H9 (cell line): ENCODE measurements at regions not wholly inside any gene's neighbourhood (a gene's known extent, or its start where the extent isn't known, plus 50 kb on each side); places are given as distances from the start of the nearest gene placed in this dataset.
A peak's percentile ranks its signal among the peaks of the same experiment; 100 is the strongest.

Experiments used
- DNase-seq: peaks from one replicate; pipeline ENCODE4 v3.0.0-alpha.2; 2017
- H2AFZ ChIP-seq: one replicate; pipeline ENCODE4 v1.6.1; 2013; ENCODE audit warnings: mild to moderate bottlenecking, low read length, control low read depth, moderate library complexity
- H2AK5ac ChIP-seq: 2 replicates; pipeline ENCODE4 v1.6.1; 2013; ENCODE audit warnings: low read length, control low read depth, mixed read lengths; ENCODE audit not compliant: insufficient read length
- H2BK120ac ChIP-seq: one replicate; pipeline ENCODE4 v1.6.1; 2013; ENCODE audit warnings: low read depth, mild to moderate bottlenecking, low read length, control low read depth, inconsistent platforms; ENCODE audit not compliant: poor library complexity, severe bottlenecking
- H2BK12ac ChIP-seq: 2 replicates; pipeline ENCODE4 v1.6.1; 2013; ENCODE audit warnings: low read length, control low read depth, mixed read lengths, low read depth; ENCODE audit not compliant: insufficient read length
- H2BK15ac ChIP-seq: 2 replicates; pipeline ENCODE4 v1.6.1; 2013; ENCODE audit warnings: low read depth, low read length, control low read depth
- H2BK20ac ChIP-seq: one replicate; pipeline ENCODE4 v1.6.1; 2013; ENCODE audit warnings: low read depth, mild to moderate bottlenecking, low read length, control low read depth, inconsistent platforms; ENCODE audit not compliant: poor library complexity, severe bottlenecking
- H2BK5ac ChIP-seq: 2 replicates; pipeline ENCODE4 v1.6.1; 2013; ENCODE audit warnings: low read length, control low read depth, mixed read lengths; ENCODE audit not compliant: insufficient read length
- H3K14ac ChIP-seq: 2 replicates; pipeline ENCODE4 v1.6.1; 2013; ENCODE audit warnings: low read length, control low read depth; ENCODE audit not compliant: insufficient read depth
- H3K18ac ChIP-seq: 2 replicates; pipeline ENCODE4 v1.6.1; 2013; ENCODE audit warnings: low read depth, mild to moderate bottlenecking, mixed read lengths, low read length, control low read depth; ENCODE audit not compliant: insufficient read length
- H3K23ac ChIP-seq: 2 replicates; pipeline ENCODE4 v1.6.1; 2013; ENCODE audit warnings: low read length, control low read depth, mixed read lengths, low read depth; ENCODE audit not compliant: insufficient read length
- H3K23me2 ChIP-seq: 2 replicates; pipeline ENCODE4 v1.6.1; 2013; ENCODE audit warnings: low read depth, mild to moderate bottlenecking, mixed read lengths, low read length, control low read depth; ENCODE audit not compliant: insufficient read length, poor library complexity, severe bottlenecking
- H3K27ac ChIP-seq: 2 replicates; pipeline ENCODE4 v1.5.1; 2013; ENCODE audit warnings: low read length, control low read depth, mixed read lengths, low read depth; ENCODE audit not compliant: insufficient read length
- H3K27me3 ChIP-seq: 2 replicates; pipeline ENCODE4 v1.6.1; 2013; ENCODE audit warnings: low read length, control low read depth, inconsistent platforms; ENCODE audit not compliant: insufficient read depth
- H3K4ac ChIP-seq: 2 replicates; pipeline ENCODE4 v1.6.1; 2013; ENCODE audit warnings: low read depth, mild to moderate bottlenecking, control low read depth, inconsistent platforms, low read length, moderate library complexity
- H3K4me1 ChIP-seq: 2 replicates; pipeline ENCODE4 v1.6.1; 2013; ENCODE audit warnings: low read length, control low read depth, inconsistent platforms; ENCODE audit not compliant: insufficient read depth
- H3K4me2 ChIP-seq: 2 replicates; pipeline ENCODE4 v1.6.1; 2013; ENCODE audit warnings: low read length, control low read depth, mixed read lengths; ENCODE audit not compliant: insufficient read length, insufficient read depth
- H3K56ac ChIP-seq: 2 replicates; pipeline ENCODE4 v1.6.1; 2013; ENCODE audit warnings: low read depth, mild to moderate bottlenecking, mixed read lengths, low read length, control low read depth; ENCODE audit not compliant: insufficient read length
- H3K79me1 ChIP-seq: 2 replicates; pipeline ENCODE4 v1.6.1; 2013; ENCODE audit warnings: low read depth, mild to moderate bottlenecking, moderate library complexity, low read length, control low read depth, inconsistent platforms; ENCODE audit not compliant: insufficient read depth, poor library complexity, severe bottlenecking
- H3K79me2 ChIP-seq: 2 replicates; pipeline ENCODE4 v1.6.1; 2013; ENCODE audit warnings: low read length, control low read depth, inconsistent platforms; ENCODE audit not compliant: insufficient read depth
- H3K9ac ChIP-seq: 2 replicates; pipeline ENCODE4 v1.6.1; 2013; ENCODE audit warnings: low read length, control low read depth, mixed read lengths; ENCODE audit not compliant: insufficient read length; ENCODE audit errors: extremely low read depth
- H3K9me3 ChIP-seq: one replicate; pipeline ENCODE4 v1.6.1; 2013; ENCODE audit warnings: low read depth, low read length, inconsistent platforms; ENCODE audit not compliant: control insufficient read depth
- H3T11ph ChIP-seq: one replicate; pipeline ENCODE4 v1.6.1; 2013; ENCODE audit warnings: mild to moderate bottlenecking, low read length, control low read depth, inconsistent platforms
- H4K20me1 ChIP-seq: one replicate; pipeline ENCODE4 v1.6.1; 2013; ENCODE audit not compliant: control insufficient read depth, insufficient read length, insufficient read depth
- H4K5ac ChIP-seq: 2 replicates; pipeline ENCODE4 v1.6.1; 2013; ENCODE audit warnings: low read depth, mild to moderate bottlenecking, mixed read lengths, low read length, control low read depth; ENCODE audit not compliant: insufficient read length
- H4K8ac ChIP-seq: replicated peaks from 2 replicates; pipeline ENCODE4 v1.6.1; 2013; ENCODE audit warnings: low read length, control low read depth, mixed read lengths, low read depth; ENCODE audit not compliant: insufficient read length
- H4K91ac ChIP-seq: 2 replicates; pipeline ENCODE4 v1.6.1; 2013; ENCODE audit warnings: low read depth, mild to moderate bottlenecking, moderate library complexity, mixed read lengths, low read length, control low read depth; ENCODE audit not compliant: insufficient read length
- H3K27ac Mint-ChIP-seq, 3 experiments: 2 replicates in 2 of 3; 3 replicates in 1 of 3; pipeline ENCODE4 v1.8.0; 2020 to 2021; ENCODE audit warnings: mixed read lengths in 3 of 3, mild to moderate bottlenecking in 1 of 3, moderate library complexity in 1 of 3
- H3K27me3 Mint-ChIP-seq: 2 replicates; pipeline ENCODE4 v1.8.0; 2021; ENCODE audit warnings: low read depth, mild to moderate bottlenecking, moderate library complexity, mixed read lengths
- H3K36me3 Mint-ChIP-seq, 3 experiments: 2 replicates in 2 of 3; 3 replicates in 1 of 3; pipeline ENCODE4 v1.8.0; 2020 to 2021; ENCODE audit warnings: low read depth in 3 of 3, mixed read lengths in 3 of 3; ENCODE audit not compliant: insufficient read depth in 1 of 3
- H3K4me1 Mint-ChIP-seq, 2 experiments: 2 replicates each; pipeline ENCODE4 v1.8.0; 2020; ENCODE audit warnings: mixed read lengths in 2 of 2
- H3K4me3 Mint-ChIP-seq, 2 experiments: 2 replicates in 1 of 2; 3 replicates in 1 of 2; pipeline ENCODE4 v1.8.0; 2020 to 2021; ENCODE audit warnings: mild to moderate bottlenecking in 2 of 2, mixed read lengths in 2 of 2, moderate library complexity in 1 of 2
- H3K9me3 Mint-ChIP-seq, 2 experiments: 2 replicates in 1 of 2; 3 replicates in 1 of 2; pipeline ENCODE4 v1.8.0; 2020; ENCODE audit warnings: mild to moderate bottlenecking in 2 of 2, mixed read lengths in 2 of 2, moderate library complexity in 1 of 2
- CTCF ChIP-seq: fragments of 200-600 bp; sonication (generic); conservative IDR thresholded peaks from 3 replicates; pipeline ENCODE4 v1.8.0; 2021; ENCODE audit warnings: antibody characterized with exemption, mild to moderate bottlenecking
- WGBS: extraction: QIAGEN DNeasy Blood & Tissue Kit; methylation state at CpG from one replicate; pipeline ENCODE4 v1.1.7; 2013; ENCODE audit warnings: missing lambda C conversion rate, low lambda C conversion rate, mixed read lengths; ENCODE audit not compliant: insufficient read length; ENCODE audit errors: extremely low coverage; 5-methylcytosine and 5-hydroxymethylcytosine counted together

GRCh38 chrX:23228454-23228853 lies 106.2 kb upstream of the PTCHD1 start:
- H3K27ac Mint-ChIP-seq, result peak overlapping the region in 1 of 3 experiments; percentile 62; a peak in 2 of 7 replicates
- H3K56ac ChIP-seq, result no peak overlapping the region
- H3K27me3 ChIP-seq, result no peaks in the 10 kb centered on the region
- H3K36me3 Mint-ChIP-seq, result no peaks in the 10 kb centered on the region
- no peaks in the 10 kb centered on the region for H3K4me1 ChIP-seq
- no peak overlapping the region for H2BK15ac ChIP-seq
- DNase-seq, result no peak
- H3K4me1 Mint-ChIP-seq, result peaks cover 26 to 27% of the 10 kb centered on the region in 2 experiments
- H4K20me1 ChIP-seq, result no peaks in the 10 kb centered on the region
- H3K4me3 Mint-ChIP-seq, result no peak overlapping the region
- H3K23ac ChIP-seq, result no peak overlapping the region
- no peak overlapping the region for H2AFZ ChIP-seq
- H2BK120ac ChIP-seq, result no peak overlapping the region
- H3K27ac ChIP-seq, result no peak overlapping the region
- H3K4me2 ChIP-seq, result no peak overlapping the region
- H3K79me2 ChIP-seq, result no peaks in the 10 kb centered on the region
- H4K5ac ChIP-seq, result no peak overlapping the region
- no peaks in the 10 kb centered on the region for H3K9me3 ChIP-seq
- H2BK20ac ChIP-seq, result no peak overlapping the region
- no peak for TF ChIP-seq CTCF
- no peak overlapping the region for H2BK12ac ChIP-seq
- no peak overlapping the region for H3K9ac ChIP-seq
- WGBS, result no CpG with 5 or more reads among the region's 3 CpGs
- H3K18ac ChIP-seq, result no peak overlapping the region
- H3T11ph ChIP-seq, result no peak overlapping the region
- H3K79me1 ChIP-seq, result no peaks in the 10 kb centered on the region
- no peak overlapping the region for H3K14ac ChIP-seq
- H4K8ac ChIP-seq, result no peak overlapping the region
- H3K4ac ChIP-seq, result no peak overlapping the region
- no peaks in the 10 kb centered on the region for H3K27me3 Mint-ChIP-seq
- no peaks in the 10 kb centered on the region for H3K23me2 ChIP-seq
- H4K91ac ChIP-seq, result no peak overlapping the region
- H2BK5ac ChIP-seq, result no peak overlapping the region
- no peak overlapping the region for H2AK5ac ChIP-seq
- H3K9me3 Mint-ChIP-seq, result peaks cover 0 to 27% of the 10 kb centered on the region in 2 experiments; a peak in 4 of 5 replicates
